Keratinocyte (primary cell): ENCODE measurements at regions not wholly inside any gene's neighbourhood (a gene's known extent, or its start where the extent isn't known, plus 50 kb on each side); places are given as distances from the start of the nearest gene placed in this dataset.

Experiments used
- CTCF ChIP-seq, 3 experiments: IDR thresholded peaks in 1 of 3; conservative IDR thresholded peaks in 1 of 3; optimal IDR thresholded peaks in 1 of 3; 2 replicates in 2 of 3; 3 replicates in 1 of 3; pipeline versions ENCODE3 to v1.5.1; 2011; ENCODE audit warnings: low read length in 3 of 3, mild to moderate bottlenecking in 3 of 3, moderate library complexity in 2 of 3, control low read depth in 1 of 3, inconsistent platforms in 1 of 3; ENCODE audit not compliant: insufficient read depth in 2 of 3; ENCODE audit errors: extremely low read depth in 1 of 3
- EZH2 ChIP-seq: IDR thresholded peaks from one replicate; pipeline ENCODE4 v1.6.1; 2012; ENCODE audit warnings: inconsistent platforms, mild to moderate bottlenecking, low read length, moderate library complexity

DNA sequence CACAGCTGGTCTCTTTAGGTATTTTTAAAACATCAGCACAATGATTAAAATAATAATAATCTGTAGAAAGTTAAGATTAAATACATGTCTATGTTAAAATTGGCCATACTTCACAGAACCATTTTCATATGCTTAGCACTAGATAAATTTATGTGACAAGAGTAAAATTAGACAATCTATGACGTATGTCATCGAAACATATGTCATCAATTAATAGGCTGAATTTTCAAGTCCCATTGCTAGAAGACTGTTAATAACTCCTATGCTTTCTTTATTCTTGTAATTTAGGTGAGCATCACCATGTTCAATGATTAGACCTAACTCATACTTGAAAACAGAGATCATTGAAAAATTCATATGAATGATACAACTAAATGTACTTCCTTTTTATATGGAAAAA lies 593.3 kb upstream of the KCNMB2 start:
- no peak for TF ChIP-seq CTCF (optimal IDR thresholded peaks at IDR 0.05 in 1 of 3, IDR thresholded peaks at IDR 0.05 in 1 of 3, conservative IDR thresholded peaks at IDR 0.05 in 1 of 3; ENCODE audit: extremely low read depth in 1 of 3, insufficient read depth in 2 of 3, low read length in 3 of 3)
- no peak for TF ChIP-seq EZH2
